Breast epithelium (tissue), 4 donors: ENCODE measurements at regions not wholly inside any gene's neighbourhood (a gene's known extent, or its start where the extent isn't known, plus 50 kb on each side); places are given as distances from the start of the nearest gene placed in this dataset.

Experiments
- DNase-seq, 2 donors: peaks; one replicate each; pipeline ENCODE4 v3.0.0-alpha.2; 2019; ENCODE audit warnings: low spot score in 2 of 2
- H3K27ac ChIP-seq, 2 donors: fragments of 200-600 bp; sonication (generic) in 1 of 2; one replicate each; pipeline ENCODE4 v1.5.1; 2016 to 2019; ENCODE audit warnings: mild to moderate bottlenecking in 1 of 2
- H3K27me3 ChIP-seq, 2 donors: fragments of 200-600 bp; sonication (generic) in 1 of 2; one replicate each; pipeline versions ENCODE4 v1.5.1 to v1.6.0; 2017 to 2019; ENCODE audit warnings: control low read depth in 1 of 2, mild to moderate bottlenecking in 1 of 2
- H3K36me3 ChIP-seq: fragments of 200-600 bp; one replicate; pipeline ENCODE4 v1.5.1; 2019
- H3K4me1 ChIP-seq, 2 donors: fragments of 200-600 bp; sonication (generic); one replicate each; pipeline ENCODE4 v1.5.1; 2016 to 2019; ENCODE audit warnings: control low read depth in 1 of 2
- H3K4me3 ChIP-seq, 3 donors: fragments of 200-600 bp; sonication (generic); 1 replicate in 2 of 3; 2 replicates in 1 of 3; pipeline ENCODE4 v1.5.1; 2016 to 2019; ENCODE audit warnings: mild to moderate bottlenecking in 3 of 3, moderate library complexity in 2 of 3
- H3K9me3 ChIP-seq, 2 donors: fragments of 200-600 bp; sonication (generic) in 1 of 2; one replicate each; pipeline ENCODE4 v1.5.1; 2016 to 2019; ENCODE audit warnings: control low read depth in 1 of 2
- POLR2A ChIP-seq: fragments of 450-650 bp; IDR thresholded peaks from one replicate; pipeline ENCODE4 v1.6.1; 2016; ENCODE audit warnings: antibody characterized with exemption, mild to moderate bottlenecking, moderate library complexity
- POLR2AphosphoS5 ChIP-seq, 3 donors: sonication (generic); formaldehyde crosslinking; IDR thresholded peaks; one replicate each; pipeline ENCODE4 v1.6.1; 2017; ENCODE audit warnings: antibody characterized with exemption in 3 of 3
- intact Hi-C: fragments of 100-400 bp; cut with DNase I; formaldehyde crosslinking; loops from one replicate; pipeline ENCODE4 v1.15.1; 2023; ENCODE audit warnings: low total_unique reads
- TF ChIP-seq, protein P1 (sequence below), 3 donors: fragments of 450-650 bp; IDR thresholded peaks; one replicate each; pipeline ENCODE4 v1.5.1; 2016 to 2017; ENCODE audit warnings: antibody characterized with exemption in 3 of 3, mild to moderate bottlenecking in 3 of 3, moderate library complexity in 3 of 3

DNA sequence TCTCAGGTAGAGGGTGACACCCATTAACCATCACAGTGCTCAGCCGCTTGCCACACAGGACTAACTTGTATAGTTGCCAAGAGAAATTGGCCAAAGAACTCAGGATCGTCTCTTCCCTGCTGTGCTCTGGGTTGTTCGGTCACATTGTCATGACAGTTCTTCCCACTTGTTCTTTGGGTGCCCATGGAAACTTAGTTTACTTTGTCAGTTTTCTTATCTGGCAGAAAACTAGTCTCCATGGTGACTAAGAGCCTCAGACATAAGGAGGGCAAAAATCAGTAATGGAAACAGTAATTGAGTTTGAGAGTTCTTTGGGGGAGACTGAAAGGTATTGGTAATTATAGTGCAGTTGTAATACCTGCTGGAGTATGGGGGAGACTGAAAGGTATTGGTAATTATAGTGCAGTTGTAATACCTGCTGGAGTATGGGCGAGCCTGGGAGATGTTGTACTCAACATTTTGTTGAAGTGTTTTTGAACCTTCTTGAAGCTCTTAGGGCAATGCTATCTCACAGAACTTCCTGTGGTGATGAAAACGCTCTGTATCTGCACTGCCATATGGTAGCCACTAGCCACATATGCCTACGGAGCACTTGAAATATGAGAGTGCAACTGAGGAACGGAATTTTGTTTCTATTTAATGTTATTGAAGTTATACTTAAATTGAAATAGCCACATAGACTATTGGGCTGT, 95.2 kb upstream of the HDGFL1 start:
- Histone ChIP-seq H3K4me3 (no peak overlapping the region), H3K27ac (no peak overlapping the region), H3K36me3 (no peaks in the 10 kb centered on the region), H3K4me1 (peaks cover 4 to 14% of the 10 kb centered on the region in 2 donors), H3K27me3 (no peaks in the 10 kb centered on the region), H3K9me3 (no peaks in the 10 kb centered on the region)
- DNase-seq, result no peak
- TF ChIP-seq, protein P1, sequence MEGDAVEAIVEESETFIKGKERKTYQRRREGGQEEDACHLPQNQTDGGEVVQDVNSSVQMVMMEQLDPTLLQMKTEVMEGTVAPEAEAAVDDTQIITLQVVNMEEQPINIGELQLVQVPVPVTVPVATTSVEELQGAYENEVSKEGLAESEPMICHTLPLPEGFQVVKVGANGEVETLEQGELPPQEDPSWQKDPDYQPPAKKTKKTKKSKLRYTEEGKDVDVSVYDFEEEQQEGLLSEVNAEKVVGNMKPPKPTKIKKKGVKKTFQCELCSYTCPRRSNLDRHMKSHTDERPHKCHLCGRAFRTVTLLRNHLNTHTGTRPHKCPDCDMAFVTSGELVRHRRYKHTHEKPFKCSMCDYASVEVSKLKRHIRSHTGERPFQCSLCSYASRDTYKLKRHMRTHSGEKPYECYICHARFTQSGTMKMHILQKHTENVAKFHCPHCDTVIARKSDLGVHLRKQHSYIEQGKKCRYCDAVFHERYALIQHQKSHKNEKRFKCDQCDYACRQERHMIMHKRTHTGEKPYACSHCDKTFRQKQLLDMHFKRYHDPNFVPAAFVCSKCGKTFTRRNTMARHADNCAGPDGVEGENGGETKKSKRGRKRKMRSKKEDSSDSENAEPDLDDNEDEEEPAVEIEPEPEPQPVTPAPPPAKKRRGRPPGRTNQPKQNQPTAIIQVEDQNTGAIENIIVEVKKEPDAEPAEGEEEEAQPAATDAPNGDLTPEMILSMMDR (IDR thresholded peaks at IDR 0.05), result no peak
- TF ChIP-seq POLR2A (no peak), POLR2AphosphoS5 (IDR thresholded peaks at IDR 0.05) (no peak)
- intact Hi-C loops, result no loop called here

GRCh38 chr6:22476811-22477390, 92.5 kb upstream of the HDGFL1 start:
- TF ChIP-seq, protein P1 (IDR thresholded peaks at IDR 0.05), result no peak
- no peak for TF ChIP-seq POLR2AphosphoS5 (IDR thresholded peaks at IDR 0.05)
- no peak for TF ChIP-seq POLR2A

DNA sequence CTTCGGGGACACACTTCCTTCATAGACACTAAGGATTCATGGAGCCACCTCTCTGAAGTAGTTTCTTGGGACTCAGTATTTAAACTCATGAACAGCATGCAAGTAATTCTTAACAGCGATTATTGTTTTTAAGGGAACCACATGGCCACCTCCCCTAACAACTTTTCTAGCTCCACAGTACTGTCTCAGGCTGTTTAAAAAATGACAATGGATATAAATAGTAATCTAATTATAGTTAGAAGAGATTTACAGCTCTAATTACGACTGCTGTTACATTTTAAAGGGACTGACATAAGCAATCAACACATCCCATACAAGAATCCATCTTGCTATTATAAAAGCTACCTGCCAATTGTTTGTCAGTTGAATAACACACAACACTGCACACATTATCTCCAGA, 72.1 kb upstream of the HDGFL1 start:
- TF ChIP-seq POLR2A, result no peak
- TF ChIP-seq, protein P1 (IDR thresholded peaks at IDR 0.05), result no peak
- TF ChIP-seq POLR2AphosphoS5 (IDR thresholded peaks at IDR 0.05), result no peak
- Histone ChIP-seq H3K4me3 (no peak overlapping the region), H3K36me3 (no peaks in the 10 kb centered on the region), H3K9me3 (no peaks in the 10 kb centered on the region), H3K27ac (no peak overlapping the region), H3K27me3 (no peaks in the 10 kb centered on the region), H3K4me1 (no peaks in the 10 kb centered on the region)
- no peak for DNase-seq
- intact Hi-C loops, result no loop called here

More at GRCh38 chr6:22476811-22477390, 92.5 kb upstream of the HDGFL1 start:
- DNase-seq, result no peak
- Histone ChIP-seq H3K27me3 (no peaks in the 10 kb centered on the region), H3K4me1 (no peaks in the 10 kb centered on the region), H3K4me3 (no peak overlapping the region), H3K36me3 (no peaks in the 10 kb centered on the region), H3K9me3 (no peaks in the 10 kb centered on the region), H3K27ac (no peak overlapping the region)
- intact Hi-C loops, result no loop called here

- H3K9me3 ChIP-seq, result no peaks in the 10 kb centered on the region
- no peaks in the 10 kb centered on the region for H3K27me3 ChIP-seq
- intact Hi-C loops, result no loop called here
- no peak overlapping the region for H3K4me3 ChIP-seq
- no peak overlapping the region for H3K27ac ChIP-seq
- TF ChIP-seq POLR2AphosphoS5 (IDR thresholded peaks at IDR 0.05), result no peak
- no peak for TF ChIP-seq POLR2A
- TF ChIP-seq, protein P1 (IDR thresholded peaks at IDR 0.05), result no peak
- no peaks in the 10 kb centered on the region for H3K36me3 ChIP-seq
- no peaks in the 10 kb centered on the region for H3K4me1 ChIP-seq
- DNase-seq, result no peak
Measured at GRCh38 chr6:22499815-22500214, 69.6 kb upstream of the HDGFL1 start.

- intact Hi-C loops, result no loop called here
- TF ChIP-seq POLR2A (no peak), POLR2AphosphoS5 (IDR thresholded peaks at IDR 0.05) (no peak)
- TF ChIP-seq, protein P1 (IDR thresholded peaks at IDR 0.05), result no peak
- DNase-seq, result no peak
- Histone ChIP-seq H3K27me3 (no peaks in the 10 kb centered on the region), H3K36me3 (no peaks in the 10 kb centered on the region), H3K4me3 (no peak overlapping the region), H3K4me1 (no peaks in the 10 kb centered on the region), H3K9me3 (no peaks in the 10 kb centered on the region), H3K27ac (no peak overlapping the region)
Measured at GRCh38 chr6:22506496-22506895, 62.9 kb upstream of the HDGFL1 start.
